GM21576 (cell line): ENCODE measurements at regions not wholly inside any gene's neighbourhood (a gene's known extent, or its start where the extent isn't known, plus 50 kb on each side); places are given as distances from the start of the nearest gene placed in this dataset.
"Not testable (repeated sequence)": the region's sequence is repeated elsewhere in the genome, so short reads cannot be mapped to it uniquely, and the experiment has no call there.

Experiments used
- ATAC-seq: cut with Tn5 transposase; IDR thresholded peaks from one replicate; pipeline ENCODE4 v1.9.1; 2021; ENCODE audit warnings: mild to moderate bottlenecking, moderate library complexity; ENCODE audit not compliant: unreplicated experiment

DNA sequence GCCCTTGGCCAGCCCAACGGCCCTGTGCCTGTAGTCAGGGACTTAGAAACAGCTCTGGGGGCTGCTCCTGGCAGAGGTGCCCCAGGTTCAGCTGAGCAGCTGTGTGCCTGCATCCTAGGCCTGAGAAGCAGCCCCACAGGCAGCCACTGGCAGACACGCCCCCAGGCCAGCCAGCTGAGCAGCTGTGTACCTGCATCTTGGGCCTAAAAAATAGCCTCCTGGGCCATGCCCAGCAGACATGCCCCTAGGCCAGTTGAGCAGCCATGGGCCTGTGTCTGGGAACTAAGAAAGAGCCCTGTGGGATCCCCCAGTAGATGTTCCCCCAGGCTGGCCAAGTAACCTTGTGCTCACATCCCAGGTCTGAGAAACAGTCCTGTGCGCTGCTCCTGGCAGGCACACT lies 64.0 kb downstream of the TBR1 start:
- no peak for ATAC-seq

DNA sequence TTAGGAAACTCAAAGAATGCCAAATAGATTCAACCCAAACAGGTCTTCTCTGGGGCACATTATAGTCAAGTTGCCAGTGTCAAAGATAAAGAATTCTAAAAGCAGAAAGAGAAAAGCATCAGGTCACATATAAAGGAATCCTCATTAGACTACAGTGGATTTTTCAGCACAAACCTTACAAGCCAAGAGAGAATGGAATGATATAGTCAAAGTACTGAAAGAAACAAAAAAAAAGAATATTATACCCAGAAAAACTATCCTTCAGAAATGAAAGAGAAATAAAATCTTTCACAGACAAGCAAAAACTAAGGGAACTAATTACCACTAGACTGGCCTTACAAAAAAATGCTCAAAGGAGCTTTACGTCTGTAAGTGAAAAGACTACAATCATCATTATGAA lies 65.5 kb downstream of the TBR1 start:
- ATAC-seq = no peak

DNA sequence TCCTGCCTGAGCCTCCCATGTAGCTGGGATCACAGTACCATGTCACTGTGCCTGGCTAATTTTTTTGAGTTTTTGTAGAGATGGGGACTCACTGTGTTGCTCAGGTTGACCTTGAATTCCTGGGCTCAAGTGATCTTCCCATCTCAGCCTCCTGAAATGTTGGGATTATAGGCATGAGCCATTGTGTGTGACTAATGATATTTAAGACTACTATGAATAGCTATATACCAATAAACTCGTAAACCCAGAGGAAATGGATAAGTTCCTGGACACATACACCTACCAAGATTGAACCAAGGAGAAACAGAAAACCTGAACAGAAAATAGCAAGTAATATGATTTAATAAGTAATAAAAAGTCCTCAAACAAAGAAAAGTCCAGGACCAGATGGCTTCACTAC lies 68.0 kb downstream of the TBR1 start:
- no peak for ATAC-seq

DNA sequence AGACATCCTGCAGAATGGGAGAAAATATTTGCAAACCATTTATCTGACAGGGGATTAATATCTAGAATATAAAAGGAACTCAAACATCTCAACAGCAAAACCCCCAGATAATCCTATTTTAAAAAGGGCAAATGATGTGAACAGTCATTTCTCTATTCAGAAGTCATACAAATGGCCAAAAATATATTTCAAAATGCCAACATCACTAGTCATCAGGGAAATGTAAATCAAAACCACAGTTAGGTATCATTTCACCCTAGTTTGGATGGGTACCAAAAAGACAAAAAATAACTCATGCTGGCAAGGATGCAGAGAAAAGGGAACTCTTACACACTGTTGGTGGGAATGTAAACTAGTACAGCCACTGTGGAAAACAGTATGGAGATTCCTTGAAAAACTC lies 70.0 kb downstream of the TBR1 start:
- ATAC-seq = no peak

- ATAC-seq = no peak
Measured at GRCh38 chr2:161488131-161488699, 72.1 kb downstream of the TBR1 start.

DNA sequence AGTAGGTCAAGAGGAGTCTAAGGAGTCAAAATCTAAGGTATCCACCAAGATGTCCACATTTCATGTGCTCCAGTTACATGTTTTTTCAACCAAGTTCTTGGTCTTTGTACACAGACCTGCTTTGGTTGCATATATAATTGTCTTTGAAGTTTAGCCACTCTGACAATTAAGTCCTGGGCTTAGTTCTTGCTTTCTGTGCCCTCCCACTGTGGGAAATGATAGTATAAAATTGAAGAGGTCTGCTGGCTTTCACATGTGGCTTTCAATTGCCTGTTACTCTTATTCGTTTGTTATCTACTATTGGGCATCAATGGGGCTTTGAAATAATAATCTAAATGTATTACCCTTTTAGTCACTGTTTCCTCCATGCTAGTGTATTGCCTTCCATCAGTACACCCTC lies 72.8 kb downstream of the TBR1 start:
- ATAC-seq = no peak

GRCh38 chr2:161500892-161501610 lies 85.0 kb downstream of the TBR1 start:
- peak; percentile 55 for ATAC-seq

DNA sequence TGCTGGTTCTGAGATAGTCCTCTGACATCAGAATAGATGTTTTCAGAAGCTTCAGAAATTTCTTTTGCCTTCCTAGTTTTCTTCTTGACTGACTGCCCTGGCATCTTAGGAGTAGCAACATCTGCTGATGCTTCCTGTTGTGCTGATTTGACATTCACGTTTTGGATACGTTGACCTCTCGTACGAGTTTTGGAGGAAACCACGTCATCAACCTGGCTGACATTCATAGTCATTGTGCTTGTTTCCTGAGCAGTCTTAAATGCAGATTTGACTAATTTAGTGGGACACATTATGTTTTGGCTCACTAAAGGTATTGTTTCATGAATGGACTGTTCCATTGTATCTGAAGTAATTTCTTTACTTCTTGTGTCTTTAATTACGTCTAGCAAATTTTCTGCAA lies 86.2 kb downstream of the TBR1 start:
- ATAC-seq = not testable (repeated sequence)

DNA sequence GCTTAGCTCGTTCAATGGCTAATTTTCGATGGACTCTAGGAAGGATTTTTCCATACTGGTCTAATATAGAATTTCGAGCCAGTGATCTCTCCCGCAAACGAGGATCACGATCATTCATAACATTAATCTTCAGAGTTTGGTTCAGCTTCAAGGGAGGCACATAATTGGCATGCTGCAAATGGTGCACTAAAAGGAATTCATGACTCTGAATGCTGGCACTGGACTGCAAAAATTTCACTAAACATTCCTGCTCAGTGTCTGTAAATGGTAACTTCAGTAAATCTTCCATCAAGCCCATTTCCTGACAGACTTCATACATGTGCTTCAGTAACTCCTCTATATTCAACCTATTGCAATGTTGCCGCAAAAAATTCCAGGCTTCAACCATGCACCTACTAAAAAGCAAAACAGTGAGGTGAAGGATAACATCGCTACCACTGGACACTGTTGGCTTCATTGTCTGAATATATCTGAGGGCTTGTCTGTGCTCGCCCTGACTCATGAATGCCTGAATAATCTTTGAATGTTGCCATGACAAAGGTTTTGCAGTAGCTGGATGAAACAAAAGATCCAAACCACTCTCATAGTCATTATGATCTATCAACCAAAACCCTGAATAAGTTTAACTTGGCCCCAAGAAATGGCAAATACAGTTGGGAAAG lies 88.7 kb downstream of the TBR1 start:
- not testable (repeated sequence) for ATAC-seq

DNA sequence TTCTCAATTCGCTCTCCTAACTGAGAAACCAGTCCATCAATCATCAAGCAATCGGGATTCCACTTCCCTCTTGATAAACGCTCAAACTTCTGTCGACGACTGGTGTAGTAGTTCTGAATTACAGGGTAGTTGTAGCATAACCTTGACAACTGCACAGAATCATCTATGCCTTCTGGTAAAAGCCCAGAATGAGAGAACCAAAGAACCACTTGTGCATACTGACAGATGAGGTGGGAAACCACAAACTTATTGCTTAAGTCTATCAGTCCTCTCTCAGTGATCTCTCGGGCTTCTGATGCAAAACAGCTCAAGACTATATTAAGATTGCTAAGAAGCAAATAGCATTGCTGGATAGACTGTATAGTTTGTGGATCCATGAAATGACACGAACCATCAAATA lies 89.4 kb downstream of the TBR1 start:
- ATAC-seq = not testable (repeated sequence)

GRCh38 chr2:161513295-161514032 lies 97.4 kb downstream of the TBR1 start:
- ATAC-seq = not testable (repeated sequence)

GRCh38 chr2:161522796-161523195 lies 101.4 kb upstream of the SLC4A10 start:
- ATAC-seq = no peak

GRCh38 chr2:161533218-161533617 lies 91.0 kb upstream of the SLC4A10 start:
- ATAC-seq = no peak

DNA sequence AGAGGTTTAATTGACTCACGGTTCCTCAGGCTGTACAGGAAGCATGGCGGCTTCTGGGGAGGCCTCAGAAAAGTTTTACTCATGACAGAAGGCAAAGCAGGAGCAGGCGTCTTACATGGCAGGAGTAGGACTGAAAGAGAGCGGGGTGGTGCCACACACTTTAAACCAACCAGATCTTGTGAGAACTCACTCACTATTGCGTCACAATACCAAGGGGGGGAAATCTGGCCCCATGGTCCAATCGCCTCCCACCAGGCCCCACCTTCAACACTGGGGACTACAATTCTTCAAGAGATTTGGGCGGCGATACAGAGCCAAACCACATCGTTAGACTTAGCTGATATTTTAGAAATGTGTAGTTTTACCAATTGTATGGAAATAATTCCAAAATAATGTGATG lies 77.6 kb upstream of the SLC4A10 start:
- ATAC-seq = no peak

DNA sequence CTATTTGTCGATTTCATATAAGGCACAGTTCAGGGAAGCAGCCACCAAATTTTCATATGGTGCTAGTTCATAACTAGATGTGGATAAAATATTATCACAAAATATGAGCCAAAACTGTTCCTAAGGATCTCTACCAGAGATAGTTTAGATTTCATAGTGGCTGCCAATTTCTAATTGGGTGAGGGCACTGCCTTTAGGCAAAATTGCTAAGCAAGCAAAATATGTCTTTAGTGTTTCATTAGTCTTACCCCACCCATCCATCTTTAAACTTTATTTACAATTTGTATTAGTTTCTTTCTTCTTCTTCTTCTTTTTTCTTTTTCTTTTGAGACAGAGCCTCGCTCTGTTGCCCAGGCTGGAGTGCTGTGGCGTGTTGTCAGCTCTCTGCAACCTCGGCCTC lies 77.1 kb upstream of the SLC4A10 start:
- no peak for ATAC-seq

DNA sequence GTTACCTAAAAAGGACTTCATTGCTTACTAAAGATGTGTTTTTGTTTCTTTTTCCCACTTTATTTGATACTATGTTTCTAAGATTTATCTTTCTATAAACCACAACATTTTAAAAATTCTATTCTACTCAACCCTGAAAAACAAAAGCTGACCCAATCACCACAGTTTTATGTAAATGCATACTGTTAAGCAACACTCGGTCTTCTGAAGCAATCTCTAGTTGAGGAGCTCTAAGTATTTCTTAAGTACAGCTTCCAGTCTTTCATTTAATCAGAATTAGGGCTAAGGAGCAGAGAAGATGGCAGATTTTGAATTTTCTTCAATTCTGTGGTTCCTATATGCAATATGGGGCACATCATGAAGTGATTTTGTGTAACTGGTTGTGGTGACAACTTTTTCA lies 72.2 kb upstream of the SLC4A10 start:
- ATAC-seq = no peak

- ATAC-seq = no peak
Measured at GRCh38 chr2:161555826-161556225, 68.4 kb upstream of the SLC4A10 start.

GRCh38 chr2:161556440-161556839 lies 67.8 kb upstream of the SLC4A10 start:
- ATAC-seq = no peak

DNA sequence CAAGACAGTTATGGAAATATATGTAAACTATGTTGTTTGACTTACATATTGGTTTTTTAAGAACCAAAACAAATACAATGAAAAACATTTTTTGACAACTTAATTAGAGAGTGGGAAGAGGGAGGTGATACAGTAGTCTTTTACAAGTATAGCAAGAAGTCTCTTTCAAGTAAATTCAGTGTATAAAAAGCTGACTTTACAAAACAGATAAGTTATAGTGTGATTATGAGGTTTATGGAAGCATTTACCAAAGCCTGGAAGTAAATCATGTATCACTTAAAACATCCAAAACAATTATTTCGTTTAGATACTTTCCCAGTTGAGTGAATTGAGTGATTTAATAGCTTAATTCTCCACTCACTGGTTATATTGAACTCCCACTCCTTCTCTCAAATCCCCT lies 66.7 kb upstream of the SLC4A10 start:
- no peak for ATAC-seq

DNA sequence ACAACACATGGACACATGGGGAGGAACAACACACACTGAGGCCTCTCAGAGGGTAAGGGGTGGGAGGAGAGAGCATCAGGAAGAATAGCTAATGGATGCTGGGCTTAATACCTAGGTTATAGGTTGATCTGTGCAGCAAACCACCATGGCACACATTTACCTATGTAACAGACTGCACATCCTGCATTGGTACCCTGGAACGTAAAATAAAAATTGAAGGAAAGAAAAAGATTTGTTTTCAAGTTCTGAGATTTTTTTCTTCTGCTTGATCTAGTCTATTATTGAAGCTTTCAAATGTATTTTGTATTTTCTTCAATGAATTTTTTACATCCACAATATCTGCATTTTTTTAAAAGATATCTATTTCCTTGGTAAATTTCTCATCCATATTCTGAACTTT lies 59.3 kb upstream of the SLC4A10 start:
- no peak for ATAC-seq

- no peak for ATAC-seq
Measured at GRCh38 chr2:161569401-161569800, 54.8 kb upstream of the SLC4A10 start.
